Esophagus squamous epithelium (tissue), 5 donors: ENCODE measurements at regions not wholly inside any gene's neighbourhood (a gene's known extent, or its start where the extent isn't known, plus 50 kb on each side); places are given as distances from the start of the nearest gene placed in this dataset.
"Not testable (repeated sequence)": the region's sequence is repeated elsewhere in the genome, so short reads cannot be mapped to it uniquely, and the experiment has no call there.

Experiments used
- DNase-seq: peaks from one replicate; lab custom pipeline; 2025; lab: John Stamatoyannopoulos, UW
- H3K27ac ChIP-seq, 4 donors: fragments of 200-600 bp; sonication (generic); one replicate each; pipeline ENCODE4 v1.5.1; 2016 to 2019; ENCODE audit warnings: mild to moderate bottlenecking in 1 of 4
- H3K27me3 ChIP-seq, 4 donors: fragments of 200-600 bp; sonication (generic); 1 replicate in 3 of 4; 2 replicates in 1 of 4; pipeline versions ENCODE4 v1.5.1 to v1.6.0; 2017 to 2021; ENCODE audit warnings: antibody characterized with exemption in 1 of 4
- H3K36me3 ChIP-seq, 3 donors: fragments of 200-600 bp; sonication (generic); one replicate each; pipeline ENCODE4 v1.5.1; 2016 to 2019
- H3K4me1 ChIP-seq, 3 donors: fragments of 200-600 bp; sonication (generic); one replicate each; pipeline ENCODE4 v1.5.1; 2017 to 2019
- H3K4me3 ChIP-seq, 4 donors: fragments of 200-600 bp; sonication (generic); 1 replicate in 3 of 4; 2 replicates in 1 of 4; pipeline ENCODE4 v1.5.1; 2016 to 2019; ENCODE audit warnings: mild to moderate bottlenecking in 2 of 4, moderate library complexity in 1 of 4
- H3K9me3 ChIP-seq, 3 donors: fragments of 200-600 bp; sonication (generic); one replicate each; pipeline ENCODE4 v1.5.1; 2016 to 2019
- POLR2A ChIP-seq, 4 donors: fragments of 450-650 bp; IDR thresholded peaks; one replicate each; pipeline ENCODE4 v1.6.1; 2017; ENCODE audit warnings: antibody characterized with exemption in 4 of 4, mild to moderate bottlenecking in 4 of 4, moderate library complexity in 3 of 4
- WGBS, 2 donors: methylation state at CpG; one replicate each; pipeline ENCODE4 v1.1.5; 2018; 5-methylcytosine and 5-hydroxymethylcytosine counted together
- intact Hi-C: fragments of 100-400 bp; cut with DNase I; formaldehyde crosslinking; loops from one replicate; pipeline ENCODE4 v1.15.0; 2022
- TF ChIP-seq, protein P1 (sequence below), 6 experiments: fragments of 450-650 bp in 4 of 6; fragments of 200-600 bp in 2 of 6; sonication (generic) in 2 of 6; IDR thresholded peaks; one replicate each; pipeline ENCODE4 v1.5.1; 2016 to 2019; ENCODE audit warnings: antibody characterized with exemption in 6 of 6, mild to moderate bottlenecking in 4 of 6, moderate library complexity in 4 of 6
- donor health status: DM: yes; HTN: yes; CAD: no.

- peaks cover 0 to 24% (median 0%) of the 10 kb centered on the region in 3 donors for H3K4me1 ChIP-seq
- intact Hi-C loops = no loop called here
- whole genome bisulfite sequencing, 2 donors = 63 to 77% methylated on average over 1 of the region's 1 CpG
Measured at GRCh38 chr4:151576627-151577026, 167.7 kb downstream of the FHIP1A start.

GRCh38 chr4:151581570-151581969, 172.6 kb downstream of the FHIP1A start:
- no peaks in the 10 kb centered on the region for H3K4me1 ChIP-seq
- DNase-seq = no peak
- peaks cover 0 to 16% (median 0%) of the 10 kb centered on the region in 3 donors for H3K36me3 ChIP-seq
- no peaks in the 10 kb centered on the region for H3K9me3 ChIP-seq
- 74 to 83% methylated on average over 2 of the region's 2 CpGs for WGBS, 2 donors
- H3K27me3 ChIP-seq = no peaks in the 10 kb centered on the region
- H3K27ac ChIP-seq = no peak overlapping the region
- intact Hi-C loops = no loop called here
- no peak overlapping the region for H3K4me3 ChIP-seq
- no peak for TF ChIP-seq POLR2A (IDR thresholded peaks at IDR 0.05)
- TF ChIP-seq, protein P1, sequence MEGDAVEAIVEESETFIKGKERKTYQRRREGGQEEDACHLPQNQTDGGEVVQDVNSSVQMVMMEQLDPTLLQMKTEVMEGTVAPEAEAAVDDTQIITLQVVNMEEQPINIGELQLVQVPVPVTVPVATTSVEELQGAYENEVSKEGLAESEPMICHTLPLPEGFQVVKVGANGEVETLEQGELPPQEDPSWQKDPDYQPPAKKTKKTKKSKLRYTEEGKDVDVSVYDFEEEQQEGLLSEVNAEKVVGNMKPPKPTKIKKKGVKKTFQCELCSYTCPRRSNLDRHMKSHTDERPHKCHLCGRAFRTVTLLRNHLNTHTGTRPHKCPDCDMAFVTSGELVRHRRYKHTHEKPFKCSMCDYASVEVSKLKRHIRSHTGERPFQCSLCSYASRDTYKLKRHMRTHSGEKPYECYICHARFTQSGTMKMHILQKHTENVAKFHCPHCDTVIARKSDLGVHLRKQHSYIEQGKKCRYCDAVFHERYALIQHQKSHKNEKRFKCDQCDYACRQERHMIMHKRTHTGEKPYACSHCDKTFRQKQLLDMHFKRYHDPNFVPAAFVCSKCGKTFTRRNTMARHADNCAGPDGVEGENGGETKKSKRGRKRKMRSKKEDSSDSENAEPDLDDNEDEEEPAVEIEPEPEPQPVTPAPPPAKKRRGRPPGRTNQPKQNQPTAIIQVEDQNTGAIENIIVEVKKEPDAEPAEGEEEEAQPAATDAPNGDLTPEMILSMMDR (IDR thresholded peaks at IDR 0.05) = no peak

More at GRCh38 chr4:151576627-151577026, 167.7 kb downstream of the FHIP1A start:
- no peak for DNase-seq
- Histone ChIP-seq H3K27me3 (no peaks in the 10 kb centered on the region), H3K27ac (peak overlapping the region in 1 of 4 donors; percentile 81), H3K9me3 (no peaks in the 10 kb centered on the region), H3K36me3 (peaks cover 0 to 16% (median 0%) of the 10 kb centered on the region in 3 donors), H3K4me3 (no peak overlapping the region)
- no peak for TF ChIP-seq POLR2A (IDR thresholded peaks at IDR 0.05)
- TF ChIP-seq, protein P1 (IDR thresholded peaks at IDR 0.05) = no peak

GRCh38 chr4:151582098-151582497, 173.1 kb downstream of the FHIP1A start:
- H3K36me3 ChIP-seq = peaks cover 0 to 16% (median 0%) of the 10 kb centered on the region in 3 donors
- no peak overlapping the region for H3K4me3 ChIP-seq
- no peaks in the 10 kb centered on the region for H3K9me3 ChIP-seq
- intact Hi-C loops = no loop called here
- no peak for DNase-seq
- TF ChIP-seq, protein P1 (IDR thresholded peaks at IDR 0.05) = no peak
- TF ChIP-seq POLR2A (IDR thresholded peaks at IDR 0.05) = no peak
- H3K27ac ChIP-seq = no peak overlapping the region
- H3K27me3 ChIP-seq = no peaks in the 10 kb centered on the region
- H3K4me1 ChIP-seq = no peaks in the 10 kb centered on the region
- WGBS, 2 donors = 83% methylated on average over 4 of the region's 4 CpGs

GRCh38 chr4:151583157-151583914, 174.4 kb downstream of the FHIP1A start:
- Histone ChIP-seq H3K9me3 (no peaks in the 10 kb centered on the region), H3K4me1 (no peaks in the 10 kb centered on the region), H3K36me3 (peaks cover 0 to 5% (median 0%) of the 10 kb centered on the region in 3 donors), H3K27me3 (no peaks in the 10 kb centered on the region), H3K4me3 (no peak overlapping the region), H3K27ac (no peak overlapping the region)
- 60 to 81% methylated on average over 4 of the region's 4 CpGs for WGBS, 2 donors
- no peak for DNase-seq
- intact Hi-C loops = no loop called here
- no peak for TF ChIP-seq POLR2A (IDR thresholded peaks at IDR 0.05)
- TF ChIP-seq, protein P1 (IDR thresholded peaks at IDR 0.05) = no peak

GRCh38 chr4:151584101-151584500, 175.1 kb downstream of the FHIP1A start:
- H3K36me3 ChIP-seq = peaks cover 0 to 6% (median 0%) of the 10 kb centered on the region in 3 donors
- no peak overlapping the region for H3K27ac ChIP-seq
- no peaks in the 10 kb centered on the region for H3K27me3 ChIP-seq
- H3K4me3 ChIP-seq = no peak overlapping the region
- intact Hi-C loops = no loop called here
- H3K9me3 ChIP-seq = no peaks in the 10 kb centered on the region
- no peak for TF ChIP-seq POLR2A (IDR thresholded peaks at IDR 0.05)
- TF ChIP-seq, protein P1 (IDR thresholded peaks at IDR 0.05) = no peak
- DNase-seq = no peak
- H3K4me1 ChIP-seq = no peaks in the 10 kb centered on the region

GRCh38 chr4:151595629-151596028, 165.2 kb downstream of the GATB start:
- intact Hi-C loops, H3K4me1 ChIP-seq, DNase-seq, H3K27me3 ChIP-seq, H3K4me3 ChIP-seq, H3K9me3 ChIP-seq, H3K27ac ChIP-seq: not testable (repeated sequence)
- peaks cover 0 to 35% (median 0%) of the 10 kb centered on the region in 3 donors for H3K36me3 ChIP-seq
- 81 to 100% methylated on average over 1 of the region's 1 CpG for WGBS, 2 donors

GRCh38 chr4:151597691-151598090, 163.1 kb downstream of the GATB start:
- H3K27me3 ChIP-seq, H3K4me3 ChIP-seq, DNase-seq, intact Hi-C loops, H3K4me1 ChIP-seq, H3K9me3 ChIP-seq, H3K27ac ChIP-seq: not testable (repeated sequence)
- 55 to 80% methylated on average over 2 to 5 of the region's 8 CpGs for WGBS, 2 donors
- H3K36me3 ChIP-seq = peaks cover 0 to 35% (median 0%) of the 10 kb centered on the region in 3 donors
